ENCODE measurements at regions not wholly inside any gene's neighbourhood (a gene's known extent, or its start where the extent isn't known, plus 50 kb on each side); places are given as distances from the start of the nearest gene placed in this dataset.

DNA sequence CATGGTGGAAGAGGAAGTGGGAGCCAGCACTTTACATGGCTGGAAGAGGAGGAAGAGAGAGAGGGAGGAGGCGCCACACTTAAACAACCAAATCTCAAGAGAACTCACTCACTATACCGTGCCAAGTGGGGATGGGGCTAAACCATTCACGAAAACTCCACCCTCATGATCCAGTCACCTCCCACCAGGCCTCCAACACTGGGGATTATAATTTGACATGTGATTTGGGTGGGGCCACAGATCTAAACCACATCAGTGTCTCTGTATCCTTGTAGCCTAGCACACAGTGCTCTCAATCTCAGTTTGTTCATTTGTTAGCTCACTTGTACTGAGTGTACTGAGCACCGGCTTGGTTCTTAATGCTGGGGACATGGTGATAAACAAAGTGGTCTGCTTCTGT lies 228.3 kb downstream of the BUB3 start (continued):
- TF ChIP-seq, protein P1, sequence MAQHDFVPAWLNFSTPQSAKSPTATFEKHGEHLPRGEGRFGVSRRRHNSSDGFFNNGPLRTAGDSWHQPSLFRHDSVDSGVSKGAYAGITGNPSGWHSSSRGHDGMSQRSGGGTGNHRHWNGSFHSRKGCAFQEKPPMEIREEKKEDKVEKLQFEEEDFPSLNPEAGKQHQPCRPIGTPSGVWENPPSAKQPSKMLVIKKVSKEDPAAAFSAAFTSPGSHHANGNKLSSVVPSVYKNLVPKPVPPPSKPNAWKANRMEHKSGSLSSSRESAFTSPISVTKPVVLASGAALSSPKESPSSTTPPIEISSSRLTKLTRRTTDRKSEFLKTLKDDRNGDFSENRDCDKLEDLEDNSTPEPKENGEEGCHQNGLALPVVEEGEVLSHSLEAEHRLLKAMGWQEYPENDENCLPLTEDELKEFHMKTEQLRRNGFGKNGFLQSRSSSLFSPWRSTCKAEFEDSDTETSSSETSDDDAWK (CRISPR knock-in tag; IDR thresholded peaks at IDR 0.05) = no peak
- TF ChIP-seq FIP1L1 (IDR thresholded peaks at IDR 0.05; ENCODE audit: borderline replicate concordance, insufficient read depth, low read depth, low read length) (no peak), ZFAT (CRISPR knock-in tag; conservative IDR thresholded peaks at IDR 0.05) (no peak), ZNF207 (IDR thresholded peaks at IDR 0.05; ENCODE audit: borderline replicate concordance) (no peak), SRF (IDR thresholded peaks at IDR 0.05; ENCODE audit: low read depth, low read length) (no peak)
- TF ChIP-seq, protein P2, sequence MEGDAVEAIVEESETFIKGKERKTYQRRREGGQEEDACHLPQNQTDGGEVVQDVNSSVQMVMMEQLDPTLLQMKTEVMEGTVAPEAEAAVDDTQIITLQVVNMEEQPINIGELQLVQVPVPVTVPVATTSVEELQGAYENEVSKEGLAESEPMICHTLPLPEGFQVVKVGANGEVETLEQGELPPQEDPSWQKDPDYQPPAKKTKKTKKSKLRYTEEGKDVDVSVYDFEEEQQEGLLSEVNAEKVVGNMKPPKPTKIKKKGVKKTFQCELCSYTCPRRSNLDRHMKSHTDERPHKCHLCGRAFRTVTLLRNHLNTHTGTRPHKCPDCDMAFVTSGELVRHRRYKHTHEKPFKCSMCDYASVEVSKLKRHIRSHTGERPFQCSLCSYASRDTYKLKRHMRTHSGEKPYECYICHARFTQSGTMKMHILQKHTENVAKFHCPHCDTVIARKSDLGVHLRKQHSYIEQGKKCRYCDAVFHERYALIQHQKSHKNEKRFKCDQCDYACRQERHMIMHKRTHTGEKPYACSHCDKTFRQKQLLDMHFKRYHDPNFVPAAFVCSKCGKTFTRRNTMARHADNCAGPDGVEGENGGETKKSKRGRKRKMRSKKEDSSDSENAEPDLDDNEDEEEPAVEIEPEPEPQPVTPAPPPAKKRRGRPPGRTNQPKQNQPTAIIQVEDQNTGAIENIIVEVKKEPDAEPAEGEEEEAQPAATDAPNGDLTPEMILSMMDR (CRISPR knock-in tag; IDR thresholded peaks at IDR 0.05) = no peak

DNA sequence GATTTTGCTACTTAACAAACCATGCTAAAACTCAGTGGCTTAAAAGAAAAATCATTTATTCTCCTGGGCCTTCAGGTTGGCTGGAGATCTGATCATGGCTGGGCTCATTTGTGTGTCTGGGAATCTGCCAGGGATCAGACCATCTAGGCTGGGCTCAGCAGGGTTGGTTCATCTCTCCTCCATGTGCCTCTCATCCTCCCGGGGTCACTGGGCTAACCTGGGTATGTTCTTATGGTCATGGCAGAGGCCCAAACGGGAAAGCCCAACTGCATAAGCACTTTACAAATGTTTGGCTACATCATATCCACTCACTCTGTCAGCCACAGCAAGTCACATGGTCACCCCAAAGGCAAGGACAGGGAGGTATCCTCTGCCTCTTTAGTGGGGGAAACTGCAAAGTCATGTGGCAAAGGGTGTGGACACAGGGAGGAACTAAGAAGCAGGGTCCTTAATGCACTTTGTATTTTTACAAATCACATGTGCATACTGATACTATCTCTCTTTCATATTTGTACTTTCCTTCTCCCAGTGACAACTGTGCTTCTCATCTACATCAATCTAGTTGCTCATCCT lies 231.4 kb downstream of the BUB3 start:
- intact Hi-C loops (cut with micrococcal nuclease; ENCODE audit: unreplicated experiment) (no loop called here), in situ Hi-C loops (cut with HindIII; ENCODE audit: extremely low pct_ligation_motif_present, low pct_unique_long_range_greater_than_20kb) (loop anchor here (10.0 kb wide), 1 partner anchor 341 kb away; no protein-coding TSS in a partner anchor)
- Histone ChIP-seq H3K4me2 (ENCODE audit: low read depth, low read length) (no peak overlapping the region), H3K36me3 (replicated peaks in 1 of 2; ENCODE audit: control insufficient read depth in 1 of 2, insufficient read depth in 2 of 2, low read length in 2 of 2) (no peaks in the 10 kb centered on the region), H3K9ac (ENCODE audit: insufficient read depth, low read depth, low read length) (no peak overlapping the region), H3K4me3 (replicated peaks in 1 of 3; ENCODE audit: insufficient read depth in 1 of 3, low read depth in 2 of 3, low read length in 3 of 3) (no peak overlapping the region), H3K79me2 (ENCODE audit: insufficient read depth, low read length) (no peaks in the 10 kb centered on the region), H3K27ac (ENCODE audit: extremely low read length, insufficient read depth, low read length) (no peak overlapping the region), H3K4me1 (ENCODE audit: insufficient read depth, low read length) (no peaks in the 10 kb centered on the region), H2AFZ (ENCODE audit: low read length) (no peak overlapping the region), H3K27me3 (ENCODE audit: control insufficient read depth in 1 of 2, insufficient read depth in 2 of 2, low read length in 2 of 2) (peaks cover 0 to 7% of the 10 kb centered on the region in 2 experiments; a peak in 2 of 5 replicates), H4K20me1 (ENCODE audit: insufficient read depth, low read length) (no peaks in the 10 kb centered on the region), H3K9me3 (ENCODE audit: low read length) (peaks cover 32% of the 10 kb centered on the region)
- 0% methylated on average over 2 of the region's 2 CpGs for WGBS (ENCODE audit: low lambda C conversion rate)
- DNase-seq (ENCODE audit: low spot score) (no peak), ATAC-seq (no peak), FAIRE-seq (no peak)
- ChIA-PET CTCF (ENCODE audit: low intra/inter-chr PET ratio, low total read pairs) (interaction anchor here (0.6 kb wide), 1 partner anchor 344 kb away, joined by 3 read pairs; no protein-coding TSS in a partner anchor), POLR2A (no interaction called here)
- no TSS peak for BruUV-seq (replicated peaks)
- TF ChIP-seq, protein P3, sequence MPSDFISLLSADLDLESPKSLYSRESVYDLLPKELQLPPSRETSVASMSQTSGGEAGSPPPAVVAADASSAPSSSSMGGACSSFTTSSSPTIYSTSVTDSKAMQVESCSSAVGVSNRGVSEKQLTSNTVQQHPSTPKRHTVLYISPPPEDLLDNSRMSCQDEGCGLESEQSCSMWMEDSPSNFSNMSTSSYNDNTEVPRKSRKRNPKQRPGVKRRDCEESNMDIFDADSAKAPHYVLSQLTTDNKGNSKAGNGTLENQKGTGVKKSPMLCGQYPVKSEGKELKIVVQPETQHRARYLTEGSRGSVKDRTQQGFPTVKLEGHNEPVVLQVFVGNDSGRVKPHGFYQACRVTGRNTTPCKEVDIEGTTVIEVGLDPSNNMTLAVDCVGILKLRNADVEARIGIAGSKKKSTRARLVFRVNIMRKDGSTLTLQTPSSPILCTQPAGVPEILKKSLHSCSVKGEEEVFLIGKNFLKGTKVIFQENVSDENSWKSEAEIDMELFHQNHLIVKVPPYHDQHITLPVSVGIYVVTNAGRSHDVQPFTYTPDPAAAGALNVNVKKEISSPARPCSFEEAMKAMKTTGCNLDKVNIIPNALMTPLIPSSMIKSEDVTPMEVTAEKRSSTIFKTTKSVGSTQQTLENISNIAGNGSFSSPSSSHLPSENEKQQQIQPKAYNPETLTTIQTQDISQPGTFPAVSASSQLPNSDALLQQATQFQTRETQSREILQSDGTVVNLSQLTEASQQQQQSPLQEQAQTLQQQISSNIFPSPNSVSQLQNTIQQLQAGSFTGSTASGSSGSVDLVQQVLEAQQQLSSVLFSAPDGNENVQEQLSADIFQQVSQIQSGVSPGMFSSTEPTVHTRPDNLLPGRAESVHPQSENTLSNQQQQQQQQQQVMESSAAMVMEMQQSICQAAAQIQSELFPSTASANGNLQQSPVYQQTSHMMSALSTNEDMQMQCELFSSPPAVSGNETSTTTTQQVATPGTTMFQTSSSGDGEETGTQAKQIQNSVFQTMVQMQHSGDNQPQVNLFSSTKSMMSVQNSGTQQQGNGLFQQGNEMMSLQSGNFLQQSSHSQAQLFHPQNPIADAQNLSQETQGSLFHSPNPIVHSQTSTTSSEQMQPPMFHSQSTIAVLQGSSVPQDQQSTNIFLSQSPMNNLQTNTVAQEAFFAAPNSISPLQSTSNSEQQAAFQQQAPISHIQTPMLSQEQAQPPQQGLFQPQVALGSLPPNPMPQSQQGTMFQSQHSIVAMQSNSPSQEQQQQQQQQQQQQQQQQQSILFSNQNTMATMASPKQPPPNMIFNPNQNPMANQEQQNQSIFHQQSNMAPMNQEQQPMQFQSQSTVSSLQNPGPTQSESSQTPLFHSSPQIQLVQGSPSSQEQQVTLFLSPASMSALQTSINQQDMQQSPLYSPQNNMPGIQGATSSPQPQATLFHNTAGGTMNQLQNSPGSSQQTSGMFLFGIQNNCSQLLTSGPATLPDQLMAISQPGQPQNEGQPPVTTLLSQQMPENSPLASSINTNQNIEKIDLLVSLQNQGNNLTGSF (CRISPR knock-in tag; IDR thresholded peaks at IDR 0.05) = no peak
- TF ChIP-seq NR2C2 (CRISPR knock-in tag; IDR thresholded peaks at IDR 0.05; ENCODE audit: borderline replicate concordance) = no peak
- peak; percentile 97 for TF ChIP-seq ZNF331 (CRISPR knock-in tag; IDR thresholded peaks at IDR 0.05)

Measured in HepG2 (cell line).